ENCODE measurements at regions not wholly inside any gene's neighbourhood (a gene's known extent, or its start where the extent isn't known, plus 50 kb on each side); places are given as distances from the start of the nearest gene placed in this dataset.

DNA sequence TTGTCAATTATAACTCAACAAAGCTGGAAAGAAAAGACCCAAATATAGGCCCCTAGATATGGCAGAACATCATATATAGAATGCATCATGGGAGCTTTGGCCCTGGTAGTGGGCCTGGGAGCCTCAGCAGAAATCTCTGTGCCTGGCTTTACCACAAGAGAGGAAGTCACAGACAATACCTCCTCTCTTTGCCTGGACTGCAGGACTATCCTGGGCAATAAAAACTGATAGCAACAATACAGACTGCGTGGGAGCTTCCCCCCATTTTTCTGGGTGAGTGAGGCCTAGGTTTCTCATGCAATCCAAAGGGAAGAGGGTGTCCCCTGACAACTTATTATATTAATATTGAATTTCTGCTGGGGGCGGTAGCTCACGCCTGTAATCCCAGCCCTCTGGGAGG is 64.0 kb upstream of the NFKB1 start:
- TF ChIP-seq, protein P1, sequence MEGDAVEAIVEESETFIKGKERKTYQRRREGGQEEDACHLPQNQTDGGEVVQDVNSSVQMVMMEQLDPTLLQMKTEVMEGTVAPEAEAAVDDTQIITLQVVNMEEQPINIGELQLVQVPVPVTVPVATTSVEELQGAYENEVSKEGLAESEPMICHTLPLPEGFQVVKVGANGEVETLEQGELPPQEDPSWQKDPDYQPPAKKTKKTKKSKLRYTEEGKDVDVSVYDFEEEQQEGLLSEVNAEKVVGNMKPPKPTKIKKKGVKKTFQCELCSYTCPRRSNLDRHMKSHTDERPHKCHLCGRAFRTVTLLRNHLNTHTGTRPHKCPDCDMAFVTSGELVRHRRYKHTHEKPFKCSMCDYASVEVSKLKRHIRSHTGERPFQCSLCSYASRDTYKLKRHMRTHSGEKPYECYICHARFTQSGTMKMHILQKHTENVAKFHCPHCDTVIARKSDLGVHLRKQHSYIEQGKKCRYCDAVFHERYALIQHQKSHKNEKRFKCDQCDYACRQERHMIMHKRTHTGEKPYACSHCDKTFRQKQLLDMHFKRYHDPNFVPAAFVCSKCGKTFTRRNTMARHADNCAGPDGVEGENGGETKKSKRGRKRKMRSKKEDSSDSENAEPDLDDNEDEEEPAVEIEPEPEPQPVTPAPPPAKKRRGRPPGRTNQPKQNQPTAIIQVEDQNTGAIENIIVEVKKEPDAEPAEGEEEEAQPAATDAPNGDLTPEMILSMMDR (IDR thresholded peaks at IDR 0.05): no peak
- Mint-ChIP-seq H3K4me3 (no peak overlapping the region), H3K27ac (no peak overlapping the region), H3K9me3 (peaks cover 20% of the 10 kb centered on the region), H3K27me3 (ENCODE audit: low read depth, poor library complexity) (peaks cover 4% of the 10 kb centered on the region), H3K4me1 (peaks cover 25% of the 10 kb centered on the region), H3K36me3 (ENCODE audit: low read depth) (peaks cover 15% of the 10 kb centered on the region)
- DNase-seq: no peak

DNA sequence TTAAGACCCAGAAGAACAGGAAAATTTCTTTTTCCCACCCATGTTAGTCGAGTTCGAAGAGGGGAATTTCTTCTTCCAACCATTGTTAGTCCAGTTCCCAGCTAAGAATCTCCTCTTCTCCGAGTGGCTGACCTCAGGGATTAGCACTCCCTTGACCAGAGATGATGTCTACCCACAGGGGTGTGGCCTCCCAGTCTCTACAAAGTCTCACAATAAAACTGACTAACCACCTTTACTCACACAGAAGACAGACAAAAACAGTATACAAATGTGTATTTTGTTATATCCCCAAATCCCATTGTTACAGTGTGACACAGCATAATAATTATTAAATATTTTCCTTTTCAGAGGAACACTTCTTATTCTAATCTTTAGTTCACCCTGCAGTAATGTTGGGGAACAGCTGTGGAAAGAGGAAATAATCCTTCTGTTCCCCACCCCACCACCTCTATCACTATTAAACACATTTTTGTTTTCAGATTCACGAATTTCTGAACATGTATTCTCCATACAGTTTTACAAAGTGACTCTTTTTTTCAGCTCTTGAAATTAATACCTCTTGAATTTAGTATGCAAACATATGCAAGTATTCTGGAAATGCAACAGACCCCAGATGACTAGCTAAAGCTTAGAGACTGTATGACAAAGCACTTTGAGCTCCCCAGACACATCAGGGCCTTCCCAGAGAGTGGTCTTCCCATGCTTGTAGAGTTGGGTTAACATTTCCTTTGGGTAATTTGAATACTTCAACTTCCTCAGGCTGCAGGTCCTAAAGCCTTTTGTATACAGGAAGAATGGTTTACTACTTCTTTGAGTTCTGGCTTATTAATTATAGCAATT is 62.5 kb upstream of the NFKB1 start:
- H3K4me1 Mint-ChIP-seq: peaks cover 25% of the 10 kb centered on the region
- no peak for DNase-seq
- no peak overlapping the region for H3K4me3 Mint-ChIP-seq
- TF ChIP-seq, protein P1 (IDR thresholded peaks at IDR 0.05): no peak
- H3K27me3 Mint-ChIP-seq (ENCODE audit: low read depth, poor library complexity): no peaks in the 10 kb centered on the region
- no peak overlapping the region for H3K27ac Mint-ChIP-seq
- peaks cover 20% of the 10 kb centered on the region for H3K9me3 Mint-ChIP-seq
- H3K36me3 Mint-ChIP-seq (ENCODE audit: low read depth): peaks cover 15% of the 10 kb centered on the region

DNA sequence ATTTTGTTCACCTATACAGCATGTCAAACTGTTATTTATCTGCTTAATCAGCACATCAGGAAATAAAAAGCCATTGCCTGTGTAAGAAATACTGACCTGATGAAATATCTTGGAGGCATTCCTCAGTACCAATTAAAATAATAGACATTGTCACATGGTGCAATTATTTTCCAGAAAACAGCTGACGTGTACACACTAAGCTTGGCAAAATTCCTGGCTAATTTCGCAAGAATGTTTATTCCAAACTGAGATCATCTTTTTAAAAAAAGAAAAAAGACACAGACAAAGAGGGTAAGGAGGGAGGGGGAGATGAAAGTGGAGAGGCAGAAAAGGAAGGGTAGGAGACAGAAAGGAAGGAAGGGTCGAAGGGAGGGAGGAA is 61.9 kb upstream of the NFKB1 start:
- peaks cover 15% of the 10 kb centered on the region for H3K9me3 Mint-ChIP-seq
- H3K36me3 Mint-ChIP-seq (ENCODE audit: low read depth): peaks cover 10% of the 10 kb centered on the region
- H3K27me3 Mint-ChIP-seq (ENCODE audit: low read depth, poor library complexity): no peaks in the 10 kb centered on the region
- H3K4me3 Mint-ChIP-seq: no peak overlapping the region
- H3K27ac Mint-ChIP-seq: no peak overlapping the region
- DNase-seq: no peak
- H3K4me1 Mint-ChIP-seq: peaks cover 25% of the 10 kb centered on the region
- TF ChIP-seq, protein P1 (IDR thresholded peaks at IDR 0.05): no peak

DNA sequence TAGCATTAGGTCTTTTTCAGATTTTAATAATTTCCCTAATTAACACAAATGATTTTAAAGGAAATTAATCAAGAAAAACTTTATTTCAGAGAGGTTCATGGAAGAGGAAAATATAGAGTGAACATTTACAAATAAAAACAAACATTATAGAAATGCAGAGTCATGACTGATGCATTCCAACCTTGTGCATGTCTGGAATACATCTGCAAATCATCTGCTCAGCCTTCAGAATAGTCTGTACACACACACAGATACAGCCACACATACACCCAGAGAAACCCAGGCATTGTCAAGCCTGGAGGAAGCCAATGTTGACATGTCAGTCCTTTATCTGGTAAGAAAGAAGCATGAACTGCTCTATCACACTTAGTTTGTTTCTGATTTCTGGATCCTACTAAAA is 61.3 kb upstream of the NFKB1 start:
- H3K4me3 Mint-ChIP-seq: no peak overlapping the region
- peaks cover 5% of the 10 kb centered on the region for H3K36me3 Mint-ChIP-seq (ENCODE audit: low read depth)
- TF ChIP-seq, protein P1 (IDR thresholded peaks at IDR 0.05): no peak
- H3K4me1 Mint-ChIP-seq: peaks cover 25% of the 10 kb centered on the region
- no peak for DNase-seq
- H3K27ac Mint-ChIP-seq: no peak overlapping the region
- H3K9me3 Mint-ChIP-seq: peaks cover 9% of the 10 kb centered on the region
- no peaks in the 10 kb centered on the region for H3K27me3 Mint-ChIP-seq (ENCODE audit: low read depth, poor library complexity)

DNA sequence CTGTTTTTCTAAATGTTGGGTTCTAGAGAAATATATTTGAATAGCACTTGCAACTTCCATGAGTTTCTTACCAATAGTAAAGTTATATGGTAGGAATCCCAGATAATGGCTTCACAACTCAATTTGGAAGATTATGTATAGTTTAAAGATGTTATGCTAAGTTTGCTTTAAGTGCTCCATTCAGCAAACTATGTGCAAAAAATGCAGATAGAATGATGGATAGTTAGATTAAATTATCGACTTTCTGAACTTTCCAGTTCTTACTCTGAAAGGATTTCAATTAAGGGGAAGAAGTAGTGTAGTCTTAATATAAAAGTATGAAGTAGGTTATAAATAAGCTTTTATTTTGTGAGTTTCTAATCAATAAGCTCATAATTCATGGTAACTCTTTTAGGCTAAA is 60.7 kb upstream of the NFKB1 start:
- Mint-ChIP-seq H3K27me3 (ENCODE audit: low read depth, poor library complexity) (no peaks in the 10 kb centered on the region), H3K27ac (no peak overlapping the region), H3K4me1 (peaks cover 25% of the 10 kb centered on the region), H3K9me3 (peaks cover 2% of the 10 kb centered on the region), H3K4me3 (no peak overlapping the region), H3K36me3 (ENCODE audit: low read depth) (no peaks in the 10 kb centered on the region)
- no peak for DNase-seq
- TF ChIP-seq, protein P1 (IDR thresholded peaks at IDR 0.05): no peak
